ENCODE measurements at regions not wholly inside any gene's neighbourhood (a gene's known extent, or its start where the extent isn't known, plus 50 kb on each side); places are given as distances from the start of the nearest gene placed in this dataset.

DNA sequence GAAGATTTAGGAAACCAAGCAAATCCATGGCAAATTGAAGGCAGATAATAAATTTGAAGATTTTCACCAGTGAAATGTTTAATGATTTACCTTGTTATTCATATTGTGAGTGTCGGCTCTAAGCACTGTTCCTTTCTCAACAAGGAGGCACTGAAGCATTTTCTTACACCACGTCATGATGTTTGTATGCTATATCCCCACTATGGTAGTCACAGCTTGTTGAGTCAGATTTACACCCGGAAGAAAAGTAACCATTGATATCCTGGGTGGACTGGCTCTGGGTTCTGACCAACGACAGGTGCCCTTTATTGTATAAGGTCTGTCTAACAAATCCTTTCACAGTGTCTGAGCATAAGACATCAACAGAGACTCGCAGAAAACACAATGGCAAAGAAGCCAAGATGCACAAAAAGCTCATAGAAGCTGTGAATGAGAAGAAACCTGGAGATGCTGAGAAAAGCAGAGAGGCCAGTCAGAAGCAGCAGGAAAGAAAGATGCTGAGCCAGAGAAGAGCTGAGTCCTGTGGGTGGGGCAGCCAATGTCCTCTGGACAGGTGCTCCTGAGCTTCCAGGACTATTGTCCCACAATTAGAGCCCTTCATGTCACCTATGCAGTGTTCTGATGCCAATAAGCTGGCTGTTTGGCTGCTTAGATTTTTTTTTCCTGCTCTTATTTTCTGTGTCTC lies 49.7 kb upstream of the ARHGAP5 start:
- no peak for DNase-seq (ENCODE audit: low spot score)
- TF ChIP-seq, protein P1, sequence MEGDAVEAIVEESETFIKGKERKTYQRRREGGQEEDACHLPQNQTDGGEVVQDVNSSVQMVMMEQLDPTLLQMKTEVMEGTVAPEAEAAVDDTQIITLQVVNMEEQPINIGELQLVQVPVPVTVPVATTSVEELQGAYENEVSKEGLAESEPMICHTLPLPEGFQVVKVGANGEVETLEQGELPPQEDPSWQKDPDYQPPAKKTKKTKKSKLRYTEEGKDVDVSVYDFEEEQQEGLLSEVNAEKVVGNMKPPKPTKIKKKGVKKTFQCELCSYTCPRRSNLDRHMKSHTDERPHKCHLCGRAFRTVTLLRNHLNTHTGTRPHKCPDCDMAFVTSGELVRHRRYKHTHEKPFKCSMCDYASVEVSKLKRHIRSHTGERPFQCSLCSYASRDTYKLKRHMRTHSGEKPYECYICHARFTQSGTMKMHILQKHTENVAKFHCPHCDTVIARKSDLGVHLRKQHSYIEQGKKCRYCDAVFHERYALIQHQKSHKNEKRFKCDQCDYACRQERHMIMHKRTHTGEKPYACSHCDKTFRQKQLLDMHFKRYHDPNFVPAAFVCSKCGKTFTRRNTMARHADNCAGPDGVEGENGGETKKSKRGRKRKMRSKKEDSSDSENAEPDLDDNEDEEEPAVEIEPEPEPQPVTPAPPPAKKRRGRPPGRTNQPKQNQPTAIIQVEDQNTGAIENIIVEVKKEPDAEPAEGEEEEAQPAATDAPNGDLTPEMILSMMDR (IDR thresholded peaks at IDR 0.05; ENCODE audit: borderline replicate concordance, control extremely low read depth, extremely low read depth, insufficient read depth, missing control alignments): no peak
- in situ Hi-C loops (cut with MboI; ENCODE audit: low sequenced_read_pairs, unreplicated experiment): no loop called here
